HG03108 (cell line): ENCODE measurements at regions not wholly inside any gene's neighbourhood (a gene's known extent, or its start where the extent isn't known, plus 50 kb on each side); places are given as distances from the start of the nearest gene placed in this dataset.
"Not testable (repeated sequence)": the region's sequence is repeated elsewhere in the genome, so short reads cannot be mapped to it uniquely, and the experiment has no call there.

ENCODE experiments used
- ATAC-seq: cut with Tn5 transposase; IDR thresholded peaks from one replicate; pipeline ENCODE4 v1.9.1; 2021; ENCODE audit warnings: moderate library complexity; ENCODE audit not compliant: unreplicated experiment

GRCh38 chr6:97885325-97885724 lies 602.3 kb upstream of the MMS22L start:
- ATAC-seq, result no peak

- ATAC-seq, result no peak
Measured at GRCh38 chr6:97885828-97886227, 602.8 kb upstream of the MMS22L start.

- ATAC-seq, result no peak
Measured at GRCh38 chr6:97901531-97901930, 618.5 kb upstream of the MMS22L start.

- ATAC-seq, result no peak
Measured at GRCh38 chr6:97909380-97909779, 626.4 kb upstream of the MMS22L start.

- ATAC-seq, result no peak
Measured at GRCh38 chr6:97913721-97914120, 630.7 kb upstream of the MMS22L start.

- no peak for ATAC-seq
Measured at GRCh38 chr6:97914912-97915311, 631.9 kb upstream of the MMS22L start.

- no peak for ATAC-seq
Measured at GRCh38 chr6:97915537-97915936, 632.5 kb upstream of the MMS22L start.

- no peak for ATAC-seq
Measured at GRCh38 chr6:97917369-97917768, 634.4 kb upstream of the MMS22L start.

GRCh38 chr6:97919046-97919445 lies 636.0 kb upstream of the MMS22L start:
- no peak for ATAC-seq

- no peak for ATAC-seq
Measured at GRCh38 chr6:97919631-97920030, 636.6 kb upstream of the MMS22L start.

- ATAC-seq, result no peak
Measured at GRCh38 chr6:97923249-97923648, 640.2 kb upstream of the MMS22L start.

GRCh38 chr6:97925504-97925903 lies 642.5 kb upstream of the MMS22L start:
- no peak for ATAC-seq

- no peak for ATAC-seq
Measured at GRCh38 chr6:97939440-97940168, 656.6 kb upstream of the MMS22L start.

GRCh38 chr6:97947841-97948240 lies 664.8 kb upstream of the MMS22L start:
- ATAC-seq, result no peak

- no peak for ATAC-seq
Measured at GRCh38 chr6:97958134-97958533, 675.1 kb upstream of the MMS22L start.

GRCh38 chr6:97963193-97963592 lies 680.2 kb upstream of the MMS22L start:
- ATAC-seq, result no peak

- no peak for ATAC-seq
Measured at GRCh38 chr6:97969065-97969464, 686.0 kb upstream of the MMS22L start.

GRCh38 chr6:97977084-97977483 lies 694.1 kb upstream of the MMS22L start:
- no peak for ATAC-seq

- no peak for ATAC-seq
Measured at GRCh38 chr6:97978855-97979271, 695.8 kb upstream of the MMS22L start.

GRCh38 chr6:97979285-97979684 lies 696.3 kb upstream of the MMS22L start:
- ATAC-seq, result not testable (repeated sequence)

GRCh38 chr6:97989451-97989850 lies 706.4 kb upstream of the MMS22L start:
- no peak for ATAC-seq

GRCh38 chr6:97995158-97995557 lies 712.1 kb upstream of the MMS22L start:
- ATAC-seq, result no peak

- ATAC-seq, result no peak
Measured at GRCh38 chr6:98002678-98003077, 719.7 kb upstream of the MMS22L start.
